ENCODE measurements at regions not wholly inside any gene's neighbourhood (a gene's known extent, or its start where the extent isn't known, plus 50 kb on each side); places are given as distances from the start of the nearest gene placed in this dataset.
"Not testable (repeated sequence)": the region's sequence is repeated elsewhere in the genome, so short reads cannot be mapped to it uniquely, and the experiment has no call there.

- DNase-seq = no peak
These were observed 440.3 kb upstream of the AADAT start for GRCh38 chr4:170529748-170530722.

- DNase-seq = no peak
These were observed 436.7 kb upstream of the AADAT start for GRCh38 chr4:170526471-170526870.

GRCh38 chr4:170522427-170522970, 432.7 kb upstream of the AADAT start:
- DNase-seq = no peak

GRCh38 chr4:170497689-170498088, 407.9 kb upstream of the AADAT start:
- no peak for DNase-seq

- no peak for DNase-seq
These were observed 407.4 kb upstream of the AADAT start for GRCh38 chr4:170497112-170497511.

GRCh38 chr4:170491981-170492380, 402.2 kb upstream of the AADAT start:
- no peak for DNase-seq

GRCh38 chr4:170476351-170476750, 386.6 kb upstream of the AADAT start:
- DNase-seq = no peak

GRCh38 chr4:170465429-170465828, 375.7 kb upstream of the AADAT start:
- DNase-seq = no peak

GRCh38 chr4:170464614-170465197, 374.9 kb upstream of the AADAT start:
- no peak for DNase-seq

- peak; percentile 64 for DNase-seq
These were observed 357.0 kb upstream of the AADAT start for GRCh38 chr4:170446782-170447181.

GRCh38 chr4:170441146-170441545, 351.4 kb upstream of the AADAT start:
- not testable (repeated sequence) for DNase-seq

- no peak for DNase-seq
These were observed 339.2 kb upstream of the AADAT start for GRCh38 chr4:170428929-170429328.

- DNase-seq = no peak
These were observed 335.9 kb upstream of the AADAT start for GRCh38 chr4:170425521-170426143.

GRCh38 chr4:170425040-170425439, 335.3 kb upstream of the AADAT start:
- DNase-seq = no peak

- no peak for DNase-seq
These were observed 333.4 kb upstream of the AADAT start for GRCh38 chr4:170423137-170423536.

- peak; percentile 51 for DNase-seq
These were observed 330.5 kb upstream of the AADAT start for GRCh38 chr4:170420255-170420693.

- DNase-seq = no peak
These were observed 325.2 kb upstream of the AADAT start for GRCh38 chr4:170414961-170415360.

GRCh38 chr4:170414360-170414759, 324.6 kb upstream of the AADAT start:
- no peak for DNase-seq

GRCh38 chr4:170413951-170414350, 324.2 kb upstream of the AADAT start:
- DNase-seq = no peak

- no peak for DNase-seq
These were observed 310.6 kb upstream of the AADAT start for GRCh38 chr4:170400361-170400760.

GRCh38 chr4:170399581-170400293, 310.0 kb upstream of the AADAT start:
- no peak for DNase-seq

- DNase-seq = no peak
These were observed 308.5 kb upstream of the AADAT start for GRCh38 chr4:170398218-170398617.

GRCh38 chr4:170395773-170396172, 306.0 kb upstream of the AADAT start:
- no peak for DNase-seq

Data from MV-4-11 (cell line).